DND-41 (cell line): ENCODE measurements at regions not wholly inside any gene's neighbourhood (a gene's known extent, or its start where the extent isn't known, plus 50 kb on each side); places are given as distances from the start of the nearest gene placed in this dataset.

Source experiments
- ATAC-seq: fragments of 200-7000 bp; cut with Tn5 transposase; 3 replicates; pipeline ENCODE4 v1.9.1; 2021; ENCODE audit warnings: low read depth; ENCODE audit not compliant: insufficient read depth
- DNase-seq: peaks from one replicate; pipeline ENCODE4 v3.0.0-alpha.2; 2020
- H2AFZ ChIP-seq: 2 replicates; pipeline ENCODE4 v1.6.0; 2012; ENCODE audit warnings: low read depth, low read length
- H3K27ac ChIP-seq: 2 replicates; pipeline ENCODE4 v1.5.1; 2012; ENCODE audit warnings: low read length, inconsistent platforms
- H3K27me3 ChIP-seq: fragments of 200-600 bp; sonication (generic); 2 replicates; pipeline ENCODE4 v1.6.0; 2012; ENCODE audit warnings: low read length, mild to moderate bottlenecking, inconsistent platforms; ENCODE audit not compliant: insufficient read depth, poor library complexity
- H3K36me3 ChIP-seq: 2 replicates; pipeline ENCODE4 v1.5.1; 2012; ENCODE audit warnings: low read length, inconsistent platforms; ENCODE audit not compliant: insufficient read depth
- H3K4me1 ChIP-seq: 2 replicates; pipeline ENCODE4 v1.5.1; 2012; ENCODE audit warnings: mild to moderate bottlenecking, low read length; ENCODE audit not compliant: insufficient read depth
- H3K4me2 ChIP-seq: 2 replicates; pipeline ENCODE4 v1.6.0; 2012; ENCODE audit warnings: mild to moderate bottlenecking, moderate library complexity, low read length, inconsistent platforms; ENCODE audit not compliant: insufficient read depth
- H3K4me3 ChIP-seq, 2 experiments: fragments of 200-600 bp in 1 of 2; shearing (Covaris generic) in 1 of 2; 2 replicates each; pipeline ENCODE4 v1.5.1; 2012 to 2016; ENCODE audit warnings: inconsistent platforms in 2 of 2, low read length in 2 of 2, mild to moderate bottlenecking in 2 of 2, low read depth in 1 of 2, moderate library complexity in 1 of 2
- H3K79me2 ChIP-seq: 2 replicates; pipeline ENCODE4 v1.6.0; 2012; ENCODE audit warnings: low read length, inconsistent platforms; ENCODE audit not compliant: insufficient read depth
- H3K9ac ChIP-seq: 2 replicates; pipeline ENCODE4 v1.6.0; 2012; ENCODE audit warnings: low read depth, mild to moderate bottlenecking, inconsistent platforms, low read length, moderate library complexity
- H3K9me3 ChIP-seq: 2 replicates; pipeline ENCODE4 v1.5.1; 2012; ENCODE audit warnings: low read length, moderate library complexity, mild to moderate bottlenecking, inconsistent platforms; ENCODE audit not compliant: insufficient read depth, severe bottlenecking
- H4K20me1 ChIP-seq: 2 replicates; pipeline ENCODE4 v1.6.0; 2012; ENCODE audit warnings: low read length; ENCODE audit not compliant: insufficient read depth
- EZH2 ChIP-seq: IDR thresholded peaks from 3 replicates; pipeline ENCODE4 v1.6.1; 2012; ENCODE audit warnings: borderline replicate concordance, low read depth, mild to moderate bottlenecking, moderate library complexity, low read length, inconsistent platforms; ENCODE audit not compliant: severe bottlenecking
- TF ChIP-seq, protein P1 (sequence below): IDR thresholded peaks from 2 replicates; pipeline ENCODE4 v1.5.1; 2012; ENCODE audit warnings: borderline replicate concordance, low read length, moderate library complexity, mild to moderate bottlenecking; ENCODE audit not compliant: poor library complexity, severe bottlenecking; ENCODE audit errors: extremely low read depth

DNA sequence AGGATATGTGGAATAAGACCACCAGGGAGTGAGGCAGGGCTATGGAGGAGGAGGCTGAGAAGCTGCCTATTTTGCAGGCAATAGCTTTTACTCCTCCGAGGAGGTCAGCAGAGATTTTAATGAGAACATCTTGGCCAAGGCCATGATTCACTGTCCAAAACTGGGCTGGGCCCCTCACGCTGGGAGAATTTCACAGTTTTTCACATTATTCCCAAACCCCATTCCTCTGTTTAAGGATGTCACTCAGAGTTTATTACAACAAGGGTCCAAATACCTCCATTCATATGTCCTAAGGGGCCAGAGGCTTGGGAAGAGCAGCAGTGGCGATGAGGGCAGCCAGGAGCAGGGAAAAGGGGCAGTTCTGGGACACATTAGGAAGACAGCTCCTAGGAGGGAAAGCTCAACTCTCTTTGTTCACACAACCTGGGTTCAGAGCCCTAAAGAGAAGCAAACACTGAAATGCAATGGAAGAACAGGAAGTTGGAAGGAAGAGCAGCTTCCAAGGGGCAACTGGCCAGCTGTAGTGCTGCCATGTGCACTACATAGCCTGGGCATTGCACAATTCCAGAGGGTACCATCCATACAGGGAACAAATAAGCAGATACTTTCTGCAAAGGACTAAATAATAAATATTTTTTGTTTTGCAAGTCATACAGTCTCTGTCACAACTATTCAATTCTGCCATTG lies 283.2 kb downstream of the NUAK1 start:
- Histone ChIP-seq H3K4me1 (no peaks in the 10 kb centered on the region), H4K20me1 (no peaks in the 10 kb centered on the region), H3K4me2 (no peak overlapping the region), H3K27ac (no peak overlapping the region), H3K4me3 (no peak overlapping the region), H3K79me2 (no peaks in the 10 kb centered on the region), H3K9ac (no peak overlapping the region), H3K9me3 (no peaks in the 10 kb centered on the region), H3K27me3 (no peaks in the 10 kb centered on the region), H3K36me3 (no peaks in the 10 kb centered on the region), H2AFZ (no peak overlapping the region)
- TF ChIP-seq, protein P1, sequence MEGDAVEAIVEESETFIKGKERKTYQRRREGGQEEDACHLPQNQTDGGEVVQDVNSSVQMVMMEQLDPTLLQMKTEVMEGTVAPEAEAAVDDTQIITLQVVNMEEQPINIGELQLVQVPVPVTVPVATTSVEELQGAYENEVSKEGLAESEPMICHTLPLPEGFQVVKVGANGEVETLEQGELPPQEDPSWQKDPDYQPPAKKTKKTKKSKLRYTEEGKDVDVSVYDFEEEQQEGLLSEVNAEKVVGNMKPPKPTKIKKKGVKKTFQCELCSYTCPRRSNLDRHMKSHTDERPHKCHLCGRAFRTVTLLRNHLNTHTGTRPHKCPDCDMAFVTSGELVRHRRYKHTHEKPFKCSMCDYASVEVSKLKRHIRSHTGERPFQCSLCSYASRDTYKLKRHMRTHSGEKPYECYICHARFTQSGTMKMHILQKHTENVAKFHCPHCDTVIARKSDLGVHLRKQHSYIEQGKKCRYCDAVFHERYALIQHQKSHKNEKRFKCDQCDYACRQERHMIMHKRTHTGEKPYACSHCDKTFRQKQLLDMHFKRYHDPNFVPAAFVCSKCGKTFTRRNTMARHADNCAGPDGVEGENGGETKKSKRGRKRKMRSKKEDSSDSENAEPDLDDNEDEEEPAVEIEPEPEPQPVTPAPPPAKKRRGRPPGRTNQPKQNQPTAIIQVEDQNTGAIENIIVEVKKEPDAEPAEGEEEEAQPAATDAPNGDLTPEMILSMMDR: no peak
- TF ChIP-seq EZH2: no peak
- DNase-seq: no peak
- no peak for ATAC-seq

DNA sequence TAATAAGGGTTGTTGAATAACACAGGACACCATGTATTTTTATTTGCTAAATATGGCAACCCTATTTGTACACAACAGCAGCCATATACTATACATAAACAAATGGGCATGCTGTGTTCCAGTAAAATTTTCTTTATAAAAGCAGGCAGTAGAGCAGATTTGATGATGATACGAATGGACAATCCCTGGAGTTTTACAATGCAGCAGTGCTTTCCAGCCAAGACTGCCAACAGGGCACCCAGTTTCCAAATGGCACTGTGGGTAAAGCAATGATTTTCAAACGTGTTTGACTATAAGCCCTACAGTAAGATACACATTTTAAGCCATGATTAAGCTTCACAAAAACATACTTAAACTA lies 282.7 kb downstream of the NUAK1 start:
- Histone ChIP-seq H3K9me3 (no peaks in the 10 kb centered on the region), H2AFZ (no peak overlapping the region), H3K79me2 (no peaks in the 10 kb centered on the region), H3K9ac (no peak overlapping the region), H4K20me1 (no peaks in the 10 kb centered on the region), H3K27ac (no peak overlapping the region), H3K36me3 (no peaks in the 10 kb centered on the region), H3K4me1 (no peaks in the 10 kb centered on the region), H3K4me3 (no peak overlapping the region), H3K4me2 (no peak overlapping the region), H3K27me3 (no peaks in the 10 kb centered on the region)
- no peak for DNase-seq
- no peak for TF ChIP-seq EZH2
- TF ChIP-seq, protein P1: no peak
- ATAC-seq: no peak

DNA sequence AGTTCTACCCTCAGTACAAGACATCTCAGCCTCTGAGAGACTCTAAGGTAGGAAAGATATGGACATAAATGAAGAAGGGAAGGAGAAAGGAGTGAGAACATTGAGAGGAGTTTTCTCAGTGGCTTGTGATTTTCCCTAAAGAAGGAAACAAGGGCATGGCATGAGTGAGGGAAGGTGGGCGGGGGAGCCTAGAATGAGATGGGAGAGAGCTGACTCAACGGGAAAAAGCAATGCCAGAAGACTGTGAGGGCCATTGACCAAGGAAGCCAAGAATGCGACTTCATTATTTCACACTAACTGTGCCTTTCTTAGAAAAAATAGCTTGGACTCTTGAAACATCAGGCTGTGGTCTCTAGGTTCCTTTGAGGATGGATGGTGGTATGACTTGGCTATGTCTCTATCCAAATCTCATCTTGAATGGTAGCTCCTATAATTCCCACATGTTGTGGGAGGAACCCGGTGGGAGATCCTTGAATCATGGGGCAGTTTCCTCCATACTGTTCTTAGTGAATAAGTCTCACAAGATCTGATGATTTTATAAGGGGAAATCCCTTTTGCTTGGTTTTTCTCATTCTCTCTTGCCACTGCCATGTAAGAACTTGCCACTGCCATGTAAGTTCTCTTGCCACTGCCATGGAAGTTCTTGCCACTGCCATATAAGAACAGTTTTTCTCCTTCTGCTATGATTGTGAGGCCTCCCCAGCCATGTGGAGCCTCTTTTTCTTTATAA lies 279.6 kb downstream of the NUAK1 start:
- Histone ChIP-seq H4K20me1 (no peaks in the 10 kb centered on the region), H2AFZ (no peak overlapping the region), H3K79me2 (no peaks in the 10 kb centered on the region), H3K4me3 (no peak overlapping the region), H3K27me3 (no peaks in the 10 kb centered on the region), H3K4me1 (no peaks in the 10 kb centered on the region), H3K9ac (no peak overlapping the region), H3K36me3 (no peaks in the 10 kb centered on the region), H3K27ac (no peak overlapping the region), H3K4me2 (no peak overlapping the region), H3K9me3 (no peaks in the 10 kb centered on the region)
- ATAC-seq (no peak), DNase-seq (no peak)
- TF ChIP-seq EZH2: no peak
- TF ChIP-seq, protein P1: no peak
